ENCODE measurements at regions not wholly inside any gene's neighbourhood (a gene's known extent, or its start where the extent isn't known, plus 50 kb on each side); places are given as distances from the start of the nearest gene placed in this dataset.
"Not testable (repeated sequence)": the region's sequence is repeated elsewhere in the genome, so short reads cannot be mapped to it uniquely, and the experiment has no call there.

DNA sequence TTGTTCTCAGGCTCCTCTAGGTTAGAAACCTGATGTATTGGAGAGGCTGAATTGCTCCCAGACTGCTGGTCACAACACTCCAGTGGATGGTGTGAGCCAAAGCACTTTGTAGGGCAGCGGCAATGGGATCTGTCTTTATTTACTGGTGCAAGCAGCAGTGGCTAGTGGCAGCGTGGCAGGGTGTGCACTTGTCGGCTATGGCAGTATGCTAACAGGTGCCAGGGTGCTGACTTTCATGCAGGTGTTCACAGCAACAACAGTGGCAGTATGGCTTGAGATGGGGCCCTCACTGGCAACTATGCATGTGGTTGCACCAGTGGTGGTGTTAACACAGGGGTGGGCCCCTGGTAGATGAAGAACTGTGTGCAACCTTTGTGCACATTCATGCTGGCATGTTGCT is 347.8 kb downstream of the DSC3 start:
- DNase-seq, result no peak

DNA sequence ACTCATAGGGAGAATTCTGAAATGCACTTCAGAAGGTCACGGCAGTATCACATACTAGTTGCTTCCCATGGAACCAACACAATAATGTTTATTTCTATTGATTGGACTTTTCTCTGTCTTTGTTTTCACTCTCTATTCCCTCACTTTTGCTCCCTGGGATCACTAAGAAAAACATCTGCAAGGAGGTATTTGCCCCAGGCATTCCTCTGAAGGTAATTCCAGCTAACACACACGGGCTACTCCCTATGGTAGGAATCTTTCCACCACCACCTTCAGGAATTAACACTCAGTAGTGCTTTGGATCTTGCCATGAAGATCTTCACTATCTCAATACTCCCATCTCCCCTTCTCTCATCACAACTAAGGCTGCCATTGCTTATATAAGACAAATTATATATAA is 353.3 kb downstream of the DSC3 start:
- no peak for DNase-seq

GRCh38 chr18:30687501-30687900 is 355.0 kb downstream of the DSC3 start:
- DNase-seq, result no peak

DNA sequence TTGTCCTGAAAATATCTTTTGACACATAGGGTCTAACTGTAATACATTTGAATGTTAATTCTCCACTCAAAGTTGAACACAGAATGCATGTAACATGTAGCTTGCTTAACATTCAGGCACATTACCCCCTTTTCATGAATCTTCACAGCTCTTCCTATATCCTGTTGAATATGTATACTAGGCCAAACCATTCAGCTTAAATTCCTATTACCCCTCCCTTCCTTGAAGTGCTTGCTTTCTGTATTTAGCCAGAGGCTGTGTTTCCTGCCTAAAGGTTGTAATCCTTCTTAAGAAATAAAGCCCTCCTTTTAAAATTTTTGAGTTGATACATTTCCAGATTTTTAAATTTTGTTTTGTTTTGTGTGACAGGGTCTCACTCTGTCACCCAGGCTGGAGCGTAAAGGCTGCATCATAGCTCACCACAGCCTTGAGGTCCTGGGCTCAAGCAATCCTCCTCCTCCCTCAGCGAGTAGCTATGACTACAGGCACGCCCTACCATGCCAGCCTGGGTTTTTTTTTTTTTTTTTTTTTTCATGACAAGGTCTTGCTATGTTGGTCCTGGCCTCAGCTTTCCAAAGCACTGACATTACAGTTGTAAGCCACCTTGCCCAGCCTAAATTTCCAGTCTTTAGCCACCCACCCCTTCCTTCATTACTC is 357.6 kb downstream of the DSC3 start:
- no peak for DNase-seq

DNA sequence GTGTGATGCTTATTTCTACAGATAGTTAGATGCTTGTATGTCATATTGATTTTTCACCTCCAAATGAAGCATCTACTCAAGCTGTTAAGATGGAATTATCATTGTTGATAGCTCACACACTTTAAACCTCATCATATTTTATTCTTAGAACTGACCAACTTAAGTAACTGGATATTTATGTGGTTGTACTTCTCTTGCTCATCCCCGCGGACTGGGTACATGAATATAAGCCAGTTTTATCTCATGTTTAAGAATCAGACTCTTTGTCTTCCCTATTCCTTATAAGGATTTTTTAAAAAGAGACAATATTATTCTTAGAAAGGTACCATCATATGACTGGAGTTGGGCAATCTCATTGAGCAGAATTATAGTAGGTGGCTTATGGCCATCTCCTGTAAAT is 358.7 kb downstream of the DSC3 start:
- no peak for DNase-seq

GRCh38 chr18:30682672-30683071 is 359.9 kb downstream of the DSC3 start:
- DNase-seq, result no peak

- DNase-seq, result no peak
Observed at GRCh38 chr18:30679285-30679930, 363.1 kb downstream of the DSC3 start.

DNA sequence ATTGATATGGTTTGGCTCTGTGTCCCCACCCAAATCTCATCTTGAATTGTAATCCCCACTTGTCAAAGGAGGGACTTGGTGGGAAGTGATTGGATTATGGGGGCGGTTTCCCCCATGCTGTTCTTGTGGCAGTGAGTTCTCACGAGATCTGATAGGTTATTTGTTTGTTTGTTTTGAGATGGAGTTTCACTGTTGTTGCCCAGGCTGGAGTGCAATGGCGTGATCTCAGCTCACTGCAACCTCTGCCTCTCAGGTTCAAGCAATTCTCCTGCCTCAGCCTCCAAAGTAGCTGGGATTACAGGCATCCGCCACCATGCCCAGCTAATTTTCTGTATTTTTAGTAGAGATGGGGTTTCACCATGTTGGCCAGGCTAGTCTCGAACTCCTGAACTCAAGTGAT is 364.7 kb downstream of the DSC3 start:
- DNase-seq, result not testable (repeated sequence)

- no peak for DNase-seq
Observed at GRCh38 chr18:30676053-30676480, 366.5 kb downstream of the DSC3 start.

DNA sequence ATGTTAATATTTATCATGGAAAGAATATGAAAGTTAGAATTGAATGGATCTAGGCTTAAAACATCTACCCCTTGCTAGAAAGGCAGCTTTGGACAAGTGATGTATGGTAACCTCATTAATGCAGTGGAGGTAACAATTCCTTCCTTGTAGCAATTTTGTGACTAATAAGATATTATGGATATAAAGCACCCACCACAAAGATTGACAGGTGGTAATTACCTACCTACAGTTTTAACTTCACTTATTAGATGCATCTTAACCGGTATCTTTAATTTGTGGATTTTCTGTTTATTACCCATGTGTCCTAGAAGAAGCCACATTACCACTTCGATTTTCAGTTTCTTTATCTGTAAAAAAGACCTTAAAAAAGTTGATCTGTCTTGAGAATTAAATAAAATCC is 367.0 kb downstream of the DSC3 start:
- DNase-seq, result no peak

DNA sequence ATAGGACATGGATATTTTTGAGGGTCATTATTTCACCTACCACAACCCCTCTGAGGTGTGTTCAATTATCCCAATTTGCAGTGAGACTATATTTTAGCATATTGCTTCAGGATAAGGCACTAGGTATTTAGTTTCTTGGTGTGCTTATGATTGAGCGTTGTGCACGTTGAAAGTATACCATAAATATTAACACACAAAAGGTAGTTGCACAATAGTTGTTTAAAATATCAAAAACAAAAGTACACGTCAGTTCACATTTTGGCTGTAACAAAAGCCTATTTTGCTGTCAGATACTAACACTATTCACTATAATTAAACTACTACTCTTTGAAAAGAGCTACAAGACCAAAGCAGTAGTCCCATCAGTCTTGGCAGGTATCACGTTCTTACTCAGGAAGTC is 367.5 kb downstream of the DSC3 start:
- no peak for DNase-seq

DNA sequence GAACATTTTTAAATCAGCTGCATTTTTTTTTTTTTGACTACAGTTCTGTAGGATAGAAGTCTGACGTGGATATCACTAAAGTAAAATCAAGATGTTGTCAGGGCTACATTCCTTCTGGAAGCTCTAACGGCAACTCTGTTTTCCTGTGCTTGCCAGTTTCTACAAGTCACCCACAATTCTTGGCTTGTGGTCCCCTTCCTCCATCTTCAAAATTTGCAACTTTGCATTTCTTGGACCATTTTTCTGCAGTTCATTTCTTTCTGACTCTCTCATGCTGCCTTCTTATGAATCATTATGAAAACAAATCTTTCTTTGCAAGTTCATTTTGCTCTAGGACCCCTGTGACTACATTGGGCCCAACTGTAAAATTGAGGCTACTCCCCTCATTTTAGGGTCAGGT is 367.9 kb downstream of the DSC3 start:
- no peak for DNase-seq

DNA sequence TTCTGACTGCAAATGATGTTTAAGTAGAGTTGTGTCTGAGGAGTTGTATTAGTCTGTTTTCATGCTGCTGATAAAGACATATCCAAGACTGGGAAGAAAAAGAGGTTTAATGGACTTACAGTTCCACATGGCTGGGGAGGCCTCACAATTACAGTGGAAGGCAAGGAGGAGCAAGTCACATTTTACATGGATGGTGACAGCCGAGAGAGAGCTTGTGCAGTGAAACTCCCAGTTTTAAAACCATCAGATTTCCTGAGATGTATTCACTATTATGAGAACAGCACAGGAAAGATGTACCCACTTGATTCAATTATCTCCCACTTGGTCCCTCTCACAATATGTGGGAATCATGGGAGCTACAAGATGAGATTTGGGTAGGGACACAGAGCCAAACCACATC is 370.1 kb downstream of the DSC3 start:
- DNase-seq, result not testable (repeated sequence)

GRCh38 chr18:30658306-30658705 is 384.2 kb downstream of the DSC3 start:
- DNase-seq, result no peak

DNA sequence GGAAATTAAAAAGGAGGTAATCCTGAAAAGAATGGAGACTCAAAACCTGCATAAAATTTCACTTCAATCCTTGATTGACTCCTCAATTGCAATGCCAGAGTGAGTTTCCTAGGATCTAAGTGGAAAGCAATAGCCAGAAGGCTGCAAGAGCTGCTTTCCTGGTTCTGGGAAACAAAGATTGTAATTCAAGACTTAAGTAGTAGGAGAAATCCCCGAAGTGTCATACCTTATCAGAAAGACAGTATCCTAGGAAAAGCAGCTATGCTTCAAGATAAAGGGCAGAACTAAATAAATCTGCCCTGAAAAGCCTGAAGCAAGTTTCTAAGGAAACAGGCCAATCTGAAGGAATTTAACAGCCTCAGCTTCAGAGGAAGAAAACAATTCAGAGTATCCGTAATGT is 390.2 kb downstream of the DSC3 start:
- DNase-seq, result no peak

DNA sequence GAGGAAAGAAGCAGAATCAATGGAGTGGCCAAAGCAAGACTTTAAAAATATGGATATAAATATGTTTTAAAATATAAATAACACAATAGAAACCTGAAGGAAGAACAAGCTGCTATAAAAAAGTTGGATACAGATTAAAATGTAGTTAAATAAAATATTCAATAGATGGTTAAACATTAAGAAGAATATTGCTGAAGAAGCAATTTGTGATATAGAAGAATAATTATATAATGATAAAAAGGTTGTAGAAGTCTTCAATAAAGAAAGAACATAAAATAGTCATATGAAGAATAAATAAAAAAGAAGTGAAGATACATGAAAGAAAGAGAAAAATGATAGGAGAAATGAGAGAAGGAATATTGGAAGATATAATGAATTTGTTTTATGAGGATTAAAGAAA is 392.0 kb downstream of the DSC3 start:
- DNase-seq, result no peak

GRCh38 chr18:30644158-30644557 is 398.4 kb downstream of the DSC3 start:
- no peak for DNase-seq

- DNase-seq, result no peak
Observed at GRCh38 chr18:30639361-30639760, 403.2 kb downstream of the DSC3 start.

DNA sequence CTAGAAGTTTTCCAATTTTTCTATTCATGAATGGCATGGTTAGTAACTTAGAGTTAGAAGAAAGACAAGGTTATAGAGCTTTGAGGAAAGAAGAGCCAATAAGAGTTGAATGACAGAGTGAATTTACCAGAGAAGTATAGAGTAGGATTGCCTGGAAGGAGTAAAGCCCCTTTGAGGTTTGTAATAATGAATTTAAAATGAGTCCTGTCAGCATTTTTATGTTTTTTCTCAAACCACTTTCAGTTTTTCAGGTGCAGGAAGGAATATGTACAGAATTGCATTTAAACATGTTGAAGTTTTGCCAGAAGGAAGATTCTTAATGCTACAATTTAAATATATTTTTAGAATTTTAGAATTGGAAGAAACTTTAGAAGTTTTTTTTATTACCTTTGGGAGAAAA is 408.3 kb downstream of the DSC3 start:
- no peak for DNase-seq

DNA sequence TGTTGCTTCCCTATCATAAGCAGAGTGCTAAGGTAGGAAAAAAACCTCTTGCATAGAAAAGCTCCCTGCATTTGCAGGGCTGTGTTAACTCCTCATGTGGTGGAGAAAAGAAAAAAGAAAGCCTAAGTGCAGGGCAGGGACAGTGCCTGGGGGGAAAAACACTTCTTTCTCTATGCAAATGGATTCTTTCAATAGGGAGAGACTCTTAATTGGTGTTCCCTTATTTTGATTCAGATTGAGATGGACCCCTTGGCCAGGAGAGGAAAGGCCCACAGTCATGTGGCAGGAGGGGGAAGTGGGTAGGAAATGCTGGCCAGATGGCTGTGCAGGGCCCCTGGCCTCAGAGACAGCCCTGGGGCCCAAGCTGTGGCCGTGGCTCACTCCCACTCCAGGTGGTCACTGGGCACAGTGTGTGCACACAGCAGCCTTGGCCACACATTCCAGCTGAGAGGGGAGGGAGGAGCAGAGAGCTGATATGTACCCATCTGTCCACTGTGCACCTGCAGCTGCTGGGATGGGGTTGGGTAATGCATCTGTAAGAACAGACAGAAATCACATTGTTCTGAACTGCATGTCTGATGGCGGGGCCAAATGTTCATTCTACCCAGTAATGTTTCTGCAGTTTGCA is 410.4 kb downstream of the DSC3 start:
- DNase-seq, result no peak

DNA sequence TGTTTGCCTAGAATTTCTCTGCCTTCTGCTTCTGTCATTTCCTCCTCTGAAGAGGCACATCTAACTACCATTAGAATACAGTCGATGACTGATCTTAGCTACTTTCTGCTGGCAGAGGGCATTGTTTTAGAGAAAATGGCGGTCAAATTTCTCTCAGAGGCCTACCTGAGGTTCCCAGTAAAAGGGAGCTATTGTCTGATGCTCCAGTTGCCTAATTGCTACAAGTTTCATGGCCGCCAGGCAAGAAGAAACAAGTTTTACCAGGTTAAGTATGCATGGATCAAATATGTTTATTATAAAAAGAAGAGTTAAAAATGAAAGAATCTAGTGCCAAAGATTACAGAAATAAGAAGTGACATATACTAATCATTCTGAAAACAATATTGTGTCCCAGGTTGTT is 416.6 kb downstream of the DSC3 start:
- DNase-seq, result no peak

DNA sequence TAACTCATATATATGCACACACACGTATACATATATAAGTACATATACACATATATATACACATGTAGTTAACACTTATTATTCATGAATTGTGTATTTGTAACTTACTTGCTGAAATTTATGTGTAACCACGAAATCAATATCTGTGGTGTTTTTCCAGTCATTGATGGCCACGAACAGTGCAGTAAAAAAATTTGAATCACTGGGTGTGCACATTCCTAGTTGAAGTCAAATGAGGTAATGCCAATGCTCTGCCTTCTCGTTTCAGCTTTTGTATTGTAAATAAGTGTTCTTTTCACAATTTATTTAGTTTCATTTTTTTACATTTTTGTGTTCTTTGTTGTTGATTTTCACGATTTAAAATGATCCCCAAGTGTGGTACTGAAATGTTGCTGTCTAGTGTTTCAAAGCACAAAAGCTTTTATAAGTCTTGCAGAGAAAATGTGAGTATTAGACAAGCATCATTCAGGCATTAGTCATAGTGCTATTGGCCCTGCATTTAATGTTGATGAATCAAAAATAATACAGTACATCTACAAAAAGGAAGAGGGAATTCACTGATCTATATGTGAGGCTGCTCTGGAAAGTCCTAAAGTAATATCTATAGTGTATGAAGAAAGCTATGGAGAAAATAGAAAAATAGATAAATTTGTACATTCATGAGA is 419.0 kb downstream of the DSC3 start:
- no peak for DNase-seq

GRCh38 chr18:30622635-30623034 is 419.9 kb downstream of the DSC3 start:
- DNase-seq, result no peak

DNA sequence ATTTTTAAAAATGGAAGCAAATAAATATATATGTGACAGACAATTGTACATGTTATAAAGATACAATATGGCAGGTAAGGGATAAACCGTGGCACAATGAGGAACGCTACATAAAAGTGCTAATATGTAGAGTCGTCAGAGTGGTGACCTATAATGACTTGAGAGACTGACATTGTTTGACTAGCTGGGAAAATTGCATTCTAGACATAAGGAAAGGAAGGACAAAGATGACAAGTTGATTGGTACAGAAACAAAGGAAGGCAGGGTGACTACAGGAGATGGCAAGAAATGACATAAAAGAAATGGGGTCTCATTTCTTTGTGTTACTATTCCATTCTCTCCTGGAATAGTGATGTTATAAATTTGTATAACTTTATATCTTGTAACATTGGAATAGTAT is 420.4 kb downstream of the DSC3 start:
- DNase-seq, result no peak
